ENCODE measurements at regions not wholly inside any gene's neighbourhood (a gene's known extent, or its start where the extent isn't known, plus 50 kb on each side); places are given as distances from the start of the nearest gene placed in this dataset.

DNA sequence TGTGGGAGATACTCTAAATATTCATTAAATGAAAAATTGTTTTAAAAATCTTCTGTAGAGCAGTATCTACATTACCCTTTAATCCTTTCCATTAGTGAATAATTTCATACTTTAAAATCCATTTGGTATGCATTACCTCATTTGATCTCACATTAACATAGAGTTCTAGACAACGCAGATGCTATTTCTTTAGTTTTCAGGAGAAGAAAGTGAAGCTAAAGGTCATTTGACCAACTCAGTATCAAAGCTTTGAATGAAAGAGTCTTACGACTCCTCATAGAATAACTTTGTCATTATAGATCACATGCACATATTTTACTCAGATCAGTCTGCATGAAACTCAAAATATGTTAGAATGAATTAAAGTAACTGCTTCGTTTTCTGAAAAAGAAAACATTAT is 460.2 kb downstream of the DNAJB9 start:
- TF ChIP-seq EZH2 (optimal IDR thresholded peaks at IDR 0.05; ENCODE audit: low read depth, low read length), result no peak
- TF ChIP-seq, protein P1, sequence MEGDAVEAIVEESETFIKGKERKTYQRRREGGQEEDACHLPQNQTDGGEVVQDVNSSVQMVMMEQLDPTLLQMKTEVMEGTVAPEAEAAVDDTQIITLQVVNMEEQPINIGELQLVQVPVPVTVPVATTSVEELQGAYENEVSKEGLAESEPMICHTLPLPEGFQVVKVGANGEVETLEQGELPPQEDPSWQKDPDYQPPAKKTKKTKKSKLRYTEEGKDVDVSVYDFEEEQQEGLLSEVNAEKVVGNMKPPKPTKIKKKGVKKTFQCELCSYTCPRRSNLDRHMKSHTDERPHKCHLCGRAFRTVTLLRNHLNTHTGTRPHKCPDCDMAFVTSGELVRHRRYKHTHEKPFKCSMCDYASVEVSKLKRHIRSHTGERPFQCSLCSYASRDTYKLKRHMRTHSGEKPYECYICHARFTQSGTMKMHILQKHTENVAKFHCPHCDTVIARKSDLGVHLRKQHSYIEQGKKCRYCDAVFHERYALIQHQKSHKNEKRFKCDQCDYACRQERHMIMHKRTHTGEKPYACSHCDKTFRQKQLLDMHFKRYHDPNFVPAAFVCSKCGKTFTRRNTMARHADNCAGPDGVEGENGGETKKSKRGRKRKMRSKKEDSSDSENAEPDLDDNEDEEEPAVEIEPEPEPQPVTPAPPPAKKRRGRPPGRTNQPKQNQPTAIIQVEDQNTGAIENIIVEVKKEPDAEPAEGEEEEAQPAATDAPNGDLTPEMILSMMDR (IDR thresholded peaks at IDR 0.05; ENCODE audit: low read length), result no peak
- no peak for TF ChIP-seq EZH2phosphoT487 (IDR thresholded peaks at IDR 0.05; ENCODE audit: low read length)

All from MM.1S (cell line).